Tongue (tissue), 1 donor: ENCODE measurements at regions not wholly inside any gene's neighbourhood (a gene's known extent, or its start where the extent isn't known, plus 50 kb on each side); places are given as distances from the start of the nearest gene placed in this dataset. TPM values are rescaled to one million over a fixed set of nuclear protein-coding genes. Genes with fewer than 3 reads are reported as not detected.

Experiments
- small RNA-seq: library from RNA; depleted of rRNA; stranded (forward); fragments of <200 nt; gene quantifications from one replicate; pipeline ENCODE3, GENCODE V24; 2014; ENCODE audit warnings: low replicate concordance

Small RNA genes in the stretch of these regions (small RNA-seq; reads per million reads assigned to genes)
- gene RF00477 (not detected), gene RNU6-44P (not detected)
